ENCODE measurements at regions not wholly inside any gene's neighbourhood (a gene's known extent, or its start where the extent isn't known, plus 50 kb on each side); places are given as distances from the start of the nearest gene placed in this dataset.

DNA sequence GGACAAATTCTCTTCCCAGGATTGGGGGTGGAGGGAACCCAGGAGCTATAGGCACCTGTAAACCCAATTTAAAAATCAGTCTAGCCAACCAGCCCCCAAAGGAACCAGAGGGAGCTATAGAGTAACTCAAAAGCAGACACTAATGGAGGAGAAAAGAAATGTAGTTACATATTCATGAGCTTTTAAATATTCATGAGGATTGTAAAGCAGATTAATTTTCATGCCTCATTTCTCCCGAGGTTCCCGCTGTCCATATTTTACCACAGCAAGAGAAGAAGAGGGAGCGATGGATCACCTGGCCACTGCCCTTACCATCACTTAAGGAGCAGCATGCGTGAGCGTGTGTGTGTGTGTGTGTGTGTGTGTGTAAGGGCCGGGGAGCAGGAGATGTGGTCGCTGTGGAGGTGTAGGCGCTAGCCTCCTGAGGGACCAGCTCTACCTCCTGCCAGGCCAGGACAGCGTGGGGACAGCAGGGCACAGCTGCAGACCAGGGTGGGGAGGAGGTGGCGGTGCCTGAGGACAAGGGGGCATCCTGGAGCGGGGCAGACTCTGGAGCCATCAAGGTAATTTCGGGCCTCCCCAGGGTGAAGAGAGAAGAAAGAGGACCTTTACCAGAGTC lies 100.7 kb upstream of the THY1 start:
- Histone ChIP-seq H3K4me3 (no peak overlapping the region), H3K27me3 (replicated peaks; ENCODE audit: insufficient read depth) (no peaks in the 10 kb centered on the region), H3K36me3 (no peaks in the 10 kb centered on the region), H3K4me1 (replicated peaks) (no peaks in the 10 kb centered on the region), H3K27ac (no peak overlapping the region), H3K9me3 (no peaks in the 10 kb centered on the region)
- 73% methylated on average over 10 of the region's 12 CpGs for WGBS
- intact Hi-C loops (cut with DNase I) = no loop called here
- DNase-seq (ENCODE audit: low spot score) = no peak
- TF ChIP-seq POLR2A (IDR thresholded peaks at IDR 0.05) (no peak), POLR2AphosphoS5 (IDR thresholded peaks at IDR 0.05) (no peak)
- TF ChIP-seq, protein P1, sequence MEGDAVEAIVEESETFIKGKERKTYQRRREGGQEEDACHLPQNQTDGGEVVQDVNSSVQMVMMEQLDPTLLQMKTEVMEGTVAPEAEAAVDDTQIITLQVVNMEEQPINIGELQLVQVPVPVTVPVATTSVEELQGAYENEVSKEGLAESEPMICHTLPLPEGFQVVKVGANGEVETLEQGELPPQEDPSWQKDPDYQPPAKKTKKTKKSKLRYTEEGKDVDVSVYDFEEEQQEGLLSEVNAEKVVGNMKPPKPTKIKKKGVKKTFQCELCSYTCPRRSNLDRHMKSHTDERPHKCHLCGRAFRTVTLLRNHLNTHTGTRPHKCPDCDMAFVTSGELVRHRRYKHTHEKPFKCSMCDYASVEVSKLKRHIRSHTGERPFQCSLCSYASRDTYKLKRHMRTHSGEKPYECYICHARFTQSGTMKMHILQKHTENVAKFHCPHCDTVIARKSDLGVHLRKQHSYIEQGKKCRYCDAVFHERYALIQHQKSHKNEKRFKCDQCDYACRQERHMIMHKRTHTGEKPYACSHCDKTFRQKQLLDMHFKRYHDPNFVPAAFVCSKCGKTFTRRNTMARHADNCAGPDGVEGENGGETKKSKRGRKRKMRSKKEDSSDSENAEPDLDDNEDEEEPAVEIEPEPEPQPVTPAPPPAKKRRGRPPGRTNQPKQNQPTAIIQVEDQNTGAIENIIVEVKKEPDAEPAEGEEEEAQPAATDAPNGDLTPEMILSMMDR (IDR thresholded peaks at IDR 0.05) = no peak

DNA sequence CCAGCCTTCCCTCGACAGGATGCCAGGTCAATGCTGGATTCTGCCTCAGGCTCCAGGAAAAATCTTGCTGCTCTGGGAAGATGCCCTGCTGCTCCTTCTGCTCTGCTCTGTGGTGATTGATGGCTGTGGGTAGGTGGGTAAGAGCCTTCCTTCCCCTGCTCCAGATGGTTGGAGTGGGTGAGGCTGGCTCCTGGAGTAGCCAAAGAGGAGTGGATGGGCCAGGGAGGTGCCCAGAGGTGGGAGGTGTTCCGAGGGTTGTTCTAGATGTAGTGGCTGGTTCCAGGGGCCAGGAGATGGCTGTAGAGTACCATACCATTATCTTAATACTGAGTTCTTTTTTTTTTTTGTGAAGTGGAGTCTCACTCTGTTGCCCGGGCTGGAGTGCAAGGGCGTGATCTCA lies 99.6 kb upstream of the THY1 start:
- TF ChIP-seq POLR2AphosphoS5 (IDR thresholded peaks at IDR 0.05) = no peak
- TF ChIP-seq, protein P1 (IDR thresholded peaks at IDR 0.05) = no peak
- no peak for TF ChIP-seq POLR2A (IDR thresholded peaks at IDR 0.05)
- DNase-seq (ENCODE audit: low spot score) = no peak
- intact Hi-C loops (cut with DNase I) = no loop called here
- no peaks in the 10 kb centered on the region for H3K36me3 ChIP-seq
- H3K4me1 ChIP-seq (replicated peaks) = no peaks in the 10 kb centered on the region
- WGBS = 88% methylated on average over 4 of the region's 4 CpGs
- no peak overlapping the region for H3K27ac ChIP-seq
- H3K27me3 ChIP-seq (replicated peaks; ENCODE audit: insufficient read depth) = no peaks in the 10 kb centered on the region
- no peak overlapping the region for H3K4me3 ChIP-seq
- no peaks in the 10 kb centered on the region for H3K9me3 ChIP-seq

DNA sequence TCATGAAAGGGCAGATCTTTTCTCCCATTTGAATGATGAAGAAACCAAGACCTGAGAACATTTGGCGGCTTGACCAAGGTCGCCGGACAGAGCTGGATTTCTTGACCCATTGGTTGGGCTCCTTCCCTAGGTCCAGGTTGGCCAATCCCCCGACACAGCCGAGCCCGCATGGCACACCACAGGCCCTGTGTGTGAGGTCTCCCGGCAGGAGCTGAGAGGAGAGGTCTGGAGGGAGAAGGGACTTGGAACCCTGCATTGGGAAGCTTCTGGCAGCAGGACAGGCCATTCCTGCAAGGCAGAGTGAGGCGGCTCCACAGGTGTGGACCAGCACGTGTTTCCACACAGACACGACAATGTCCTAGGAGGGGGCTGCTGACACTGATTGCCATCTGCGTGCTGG lies 98.6 kb upstream of the THY1 start:
- 91% methylated on average over 11 of the region's 11 CpGs for WGBS
- no peak for DNase-seq (ENCODE audit: low spot score)
- H3K4me3 ChIP-seq = no peak overlapping the region

DNA sequence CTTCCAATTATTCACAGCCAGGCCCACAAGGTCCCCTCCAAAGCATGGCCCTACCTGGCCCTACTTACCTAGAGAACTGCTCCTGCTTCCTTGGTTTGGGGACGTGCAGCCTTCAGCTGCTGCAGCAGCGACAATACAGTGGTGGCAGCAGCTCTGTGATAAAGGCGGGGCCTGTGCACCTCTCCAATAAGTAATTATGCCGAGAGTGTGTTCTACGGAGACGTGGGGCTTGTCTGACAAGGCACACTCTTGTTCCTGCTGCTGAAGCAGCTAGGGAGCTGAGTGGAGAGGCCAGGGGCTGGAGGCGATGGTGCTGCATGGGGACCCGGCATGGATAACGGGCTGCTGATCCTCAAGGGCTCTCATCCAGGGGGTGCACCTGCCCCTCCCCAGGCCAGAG lies 98.0 kb upstream of the THY1 start:
- 82% methylated on average over 9 of the region's 9 CpGs for WGBS
- Histone ChIP-seq H3K27me3 (replicated peaks; ENCODE audit: insufficient read depth) (no peaks in the 10 kb centered on the region), H3K9me3 (no peaks in the 10 kb centered on the region), H3K4me3 (no peak overlapping the region), H3K27ac (no peak overlapping the region), H3K36me3 (no peaks in the 10 kb centered on the region), H3K4me1 (replicated peaks) (no peaks in the 10 kb centered on the region)
- intact Hi-C loops (cut with DNase I) = no loop called here
- DNase-seq (ENCODE audit: low spot score) = no peak
- TF ChIP-seq, protein P1 (IDR thresholded peaks at IDR 0.05) = no peak
- TF ChIP-seq POLR2A (IDR thresholded peaks at IDR 0.05) = no peak
- no peak for TF ChIP-seq POLR2AphosphoS5 (IDR thresholded peaks at IDR 0.05)

More for the DNA sequence above, 98.6 kb upstream of the THY1 start:
- intact Hi-C loops (cut with DNase I) = no loop called here
- no peaks in the 10 kb centered on the region for H3K9me3 ChIP-seq
- no peak for TF ChIP-seq POLR2A (IDR thresholded peaks at IDR 0.05)
- TF ChIP-seq POLR2AphosphoS5 (IDR thresholded peaks at IDR 0.05) = no peak
- TF ChIP-seq, protein P1 (IDR thresholded peaks at IDR 0.05) = no peak
- H3K27ac ChIP-seq = no peak overlapping the region
- no peaks in the 10 kb centered on the region for H3K36me3 ChIP-seq
- H3K27me3 ChIP-seq (replicated peaks; ENCODE audit: insufficient read depth) = no peaks in the 10 kb centered on the region
- no peaks in the 10 kb centered on the region for H3K4me1 ChIP-seq (replicated peaks)

DNA sequence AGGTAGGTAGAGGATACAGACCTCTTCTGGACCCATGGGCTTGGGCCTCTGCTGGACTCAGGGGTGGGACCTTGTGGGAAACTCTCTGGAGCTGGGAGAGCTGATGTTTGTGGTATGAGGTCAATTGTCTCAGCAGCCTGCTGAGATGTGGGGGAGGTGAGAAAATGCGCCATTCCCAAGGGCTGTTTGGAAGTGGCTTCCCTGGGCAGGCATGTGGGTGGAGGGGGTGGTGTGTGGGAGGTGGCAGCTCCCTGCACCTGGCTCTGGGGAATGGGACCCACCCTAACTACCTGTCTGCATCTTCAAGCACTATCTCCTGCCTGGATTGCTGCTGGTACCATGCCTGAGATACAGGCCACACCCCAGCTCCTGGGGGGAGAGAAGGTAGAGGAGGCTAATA lies 97.4 kb upstream of the THY1 start:
- H3K4me1 ChIP-seq (replicated peaks) = no peaks in the 10 kb centered on the region
- intact Hi-C loops (cut with DNase I) = no loop called here
- TF ChIP-seq, protein P1 (IDR thresholded peaks at IDR 0.05) = no peak
- TF ChIP-seq POLR2A (IDR thresholded peaks at IDR 0.05) = no peak
- TF ChIP-seq POLR2AphosphoS5 (IDR thresholded peaks at IDR 0.05) = no peak

More for the DNA sequence above, 97.4 kb upstream of the THY1 start:
- Histone ChIP-seq H3K4me3 (no peak overlapping the region), H3K27ac (no peak overlapping the region), H3K27me3 (replicated peaks; ENCODE audit: insufficient read depth) (no peaks in the 10 kb centered on the region), H3K36me3 (no peaks in the 10 kb centered on the region), H3K9me3 (no peaks in the 10 kb centered on the region)
- WGBS = 75% methylated on average over 1 of the region's 1 CpG
- no peak for DNase-seq (ENCODE audit: low spot score)
